Activated naive CD4-positive, alpha-beta T cell treated with anti-CD3 and anti-CD28 coated beads, Interleukin-2, amount 50 U/mL, for 24 hours (primary cell): ENCODE measurements at regions not wholly inside any gene's neighbourhood (a gene's known extent, or its start where the extent isn't known, plus 50 kb on each side); places are given as distances from the start of the nearest gene placed in this dataset.
"Not testable (repeated sequence)": the region's sequence is repeated elsewhere in the genome, so short reads cannot be mapped to it uniquely, and the experiment has no call there.

Experiments
- H3K27ac Mint-ChIP-seq: one replicate; pipeline ENCODE4 v1.8.0; 2021; ENCODE audit warnings: mild to moderate bottlenecking, mixed read lengths
- H3K27me3 Mint-ChIP-seq: one replicate; pipeline ENCODE4 v1.8.0; 2021; ENCODE audit warnings: mixed read lengths
- H3K36me3 Mint-ChIP-seq: one replicate; pipeline ENCODE4 v1.8.0; 2021; ENCODE audit warnings: mixed read lengths
- H3K4me1 Mint-ChIP-seq: one replicate; pipeline ENCODE4 v1.8.0; 2021; ENCODE audit warnings: mixed read lengths
- H3K4me3 Mint-ChIP-seq: one replicate; pipeline ENCODE4 v1.8.0; 2021; ENCODE audit warnings: mild to moderate bottlenecking, mixed read lengths
- H3K9me3 Mint-ChIP-seq: one replicate; pipeline ENCODE4 v1.8.0; 2021; ENCODE audit warnings: mixed read lengths

- Mint-ChIP-seq H3K4me3 (no peak overlapping the region), H3K27me3 (no peaks in the 10 kb centered on the region), H3K36me3 (no peaks in the 10 kb centered on the region), H3K27ac (no peak overlapping the region), H3K4me1 (no peaks in the 10 kb centered on the region), H3K9me3 (no peaks in the 10 kb centered on the region)
Observed at GRCh38 chr3:40876496-40876895, 322.8 kb upstream of the CTNNB1 start.

- H3K4me3 Mint-ChIP-seq: no peak overlapping the region
- H3K27ac Mint-ChIP-seq: no peak overlapping the region
- no peaks in the 10 kb centered on the region for H3K36me3 Mint-ChIP-seq
- no peaks in the 10 kb centered on the region for H3K4me1 Mint-ChIP-seq
- H3K27me3 Mint-ChIP-seq: no peaks in the 10 kb centered on the region
- H3K9me3 Mint-ChIP-seq: no peaks in the 10 kb centered on the region
Observed at GRCh38 chr3:40877631-40878463, 321.5 kb upstream of the CTNNB1 start.

- no peaks in the 10 kb centered on the region for H3K36me3 Mint-ChIP-seq
- no peaks in the 10 kb centered on the region for H3K27me3 Mint-ChIP-seq
- H3K4me1 Mint-ChIP-seq: no peaks in the 10 kb centered on the region
- no peaks in the 10 kb centered on the region for H3K9me3 Mint-ChIP-seq
- H3K27ac Mint-ChIP-seq: no peak overlapping the region
- H3K4me3 Mint-ChIP-seq: no peak overlapping the region
Observed at GRCh38 chr3:40878464-40878905, 320.8 kb upstream of the CTNNB1 start.

- H3K27ac Mint-ChIP-seq: no peak overlapping the region
- no peaks in the 10 kb centered on the region for H3K9me3 Mint-ChIP-seq
- H3K4me3 Mint-ChIP-seq: no peak overlapping the region
- H3K36me3 Mint-ChIP-seq: no peaks in the 10 kb centered on the region
- H3K27me3 Mint-ChIP-seq: peaks cover 3% of the 10 kb centered on the region
- no peaks in the 10 kb centered on the region for H3K4me1 Mint-ChIP-seq
Observed at GRCh38 chr3:40885430-40885829, 313.9 kb upstream of the CTNNB1 start.

GRCh38 chr3:40886660-40887425, 312.5 kb upstream of the CTNNB1 start:
- no peaks in the 10 kb centered on the region for H3K9me3 Mint-ChIP-seq
- no peak overlapping the region for H3K4me3 Mint-ChIP-seq
- peaks cover 3% of the 10 kb centered on the region for H3K27me3 Mint-ChIP-seq
- H3K27ac Mint-ChIP-seq: no peak overlapping the region
- H3K36me3 Mint-ChIP-seq: no peaks in the 10 kb centered on the region
- H3K4me1 Mint-ChIP-seq: no peaks in the 10 kb centered on the region

GRCh38 chr3:40891186-40891585, 308.1 kb upstream of the CTNNB1 start:
- Mint-ChIP-seq H3K36me3 (no peaks in the 10 kb centered on the region), H3K27me3 (peaks cover 3% of the 10 kb centered on the region), H3K4me3 (no peak overlapping the region), H3K27ac (no peak overlapping the region), H3K4me1 (no peaks in the 10 kb centered on the region), H3K9me3 (no peaks in the 10 kb centered on the region)

- no peaks in the 10 kb centered on the region for H3K9me3 Mint-ChIP-seq
- H3K4me1 Mint-ChIP-seq: no peaks in the 10 kb centered on the region
- H3K36me3 Mint-ChIP-seq: no peaks in the 10 kb centered on the region
- no peaks in the 10 kb centered on the region for H3K27me3 Mint-ChIP-seq
- H3K27ac Mint-ChIP-seq: no peak overlapping the region
- no peak overlapping the region for H3K4me3 Mint-ChIP-seq
Observed at GRCh38 chr3:40895109-40895508, 304.2 kb upstream of the CTNNB1 start.

GRCh38 chr3:40899286-40899712, 300.0 kb upstream of the CTNNB1 start:
- Mint-ChIP-seq H3K9me3 (no peaks in the 10 kb centered on the region), H3K36me3 (no peaks in the 10 kb centered on the region), H3K4me1 (no peaks in the 10 kb centered on the region), H3K27ac (no peak overlapping the region), H3K4me3 (no peak overlapping the region), H3K27me3 (no peaks in the 10 kb centered on the region)

GRCh38 chr3:40901298-40901697, 298.0 kb upstream of the CTNNB1 start:
- no peak overlapping the region for H3K27ac Mint-ChIP-seq
- no peaks in the 10 kb centered on the region for H3K9me3 Mint-ChIP-seq
- no peaks in the 10 kb centered on the region for H3K4me1 Mint-ChIP-seq
- no peaks in the 10 kb centered on the region for H3K27me3 Mint-ChIP-seq
- H3K4me3 Mint-ChIP-seq: no peak overlapping the region
- H3K36me3 Mint-ChIP-seq: no peaks in the 10 kb centered on the region

GRCh38 chr3:40901796-40902195, 297.5 kb upstream of the CTNNB1 start:
- H3K4me3 Mint-ChIP-seq: no peak overlapping the region
- no peaks in the 10 kb centered on the region for H3K9me3 Mint-ChIP-seq
- H3K4me1 Mint-ChIP-seq: no peaks in the 10 kb centered on the region
- no peaks in the 10 kb centered on the region for H3K27me3 Mint-ChIP-seq
- no peaks in the 10 kb centered on the region for H3K36me3 Mint-ChIP-seq
- H3K27ac Mint-ChIP-seq: no peak overlapping the region

- not testable (repeated sequence) for H3K4me3 Mint-ChIP-seq, H3K4me1 Mint-ChIP-seq, H3K27me3 Mint-ChIP-seq, H3K36me3 Mint-ChIP-seq, H3K27ac Mint-ChIP-seq, H3K9me3 Mint-ChIP-seq
Observed at GRCh38 chr3:40907907-40908465, 291.3 kb upstream of the CTNNB1 start.

GRCh38 chr3:40908612-40909011, 290.7 kb upstream of the CTNNB1 start:
- H3K9me3 Mint-ChIP-seq: no peaks in the 10 kb centered on the region
- H3K27ac Mint-ChIP-seq: no peak overlapping the region
- no peaks in the 10 kb centered on the region for H3K36me3 Mint-ChIP-seq
- no peak overlapping the region for H3K4me3 Mint-ChIP-seq
- no peaks in the 10 kb centered on the region for H3K4me1 Mint-ChIP-seq
- H3K27me3 Mint-ChIP-seq: peaks cover 1% of the 10 kb centered on the region

GRCh38 chr3:40911264-40911663, 288.0 kb upstream of the CTNNB1 start:
- H3K36me3 Mint-ChIP-seq: no peaks in the 10 kb centered on the region
- H3K4me1 Mint-ChIP-seq: no peaks in the 10 kb centered on the region
- no peak overlapping the region for H3K27ac Mint-ChIP-seq
- H3K9me3 Mint-ChIP-seq: no peaks in the 10 kb centered on the region
- H3K27me3 Mint-ChIP-seq: peaks cover 1% of the 10 kb centered on the region
- H3K4me3 Mint-ChIP-seq: no peak overlapping the region

- H3K27ac Mint-ChIP-seq: no peak overlapping the region
Observed at GRCh38 chr3:40911928-40912327, 287.4 kb upstream of the CTNNB1 start.

GRCh38 chr3:40912461-40912860, 286.8 kb upstream of the CTNNB1 start:
- no peaks in the 10 kb centered on the region for H3K36me3 Mint-ChIP-seq
- no peak overlapping the region for H3K4me3 Mint-ChIP-seq
- no peaks in the 10 kb centered on the region for H3K4me1 Mint-ChIP-seq
- no peak overlapping the region for H3K27ac Mint-ChIP-seq
- peaks cover 1% of the 10 kb centered on the region for H3K27me3 Mint-ChIP-seq
- no peaks in the 10 kb centered on the region for H3K9me3 Mint-ChIP-seq

More at GRCh38 chr3:40911928-40912327, 287.4 kb upstream of the CTNNB1 start:
- H3K4me3 Mint-ChIP-seq: no peak overlapping the region
- peaks cover 1% of the 10 kb centered on the region for H3K27me3 Mint-ChIP-seq
- no peaks in the 10 kb centered on the region for H3K36me3 Mint-ChIP-seq
- H3K4me1 Mint-ChIP-seq: no peaks in the 10 kb centered on the region
- H3K9me3 Mint-ChIP-seq: no peaks in the 10 kb centered on the region

- Mint-ChIP-seq H3K4me3 (no peak overlapping the region), H3K27me3 (peaks cover 1% of the 10 kb centered on the region), H3K4me1 (no peaks in the 10 kb centered on the region)
Observed at GRCh38 chr3:40913192-40913591, 286.1 kb upstream of the CTNNB1 start.

More at GRCh38 chr3:40913192-40913591, 286.1 kb upstream of the CTNNB1 start:
- no peak overlapping the region for H3K27ac Mint-ChIP-seq
- H3K9me3 Mint-ChIP-seq: no peaks in the 10 kb centered on the region
- H3K36me3 Mint-ChIP-seq: no peaks in the 10 kb centered on the region
